ENCODE measurements at regions not wholly inside any gene's neighbourhood (a gene's known extent, or its start where the extent isn't known, plus 50 kb on each side); places are given as distances from the start of the nearest gene placed in this dataset.
"Not testable (repeated sequence)": the region's sequence is repeated elsewhere in the genome, so short reads cannot be mapped to it uniquely, and the experiment has no call there.

DNA sequence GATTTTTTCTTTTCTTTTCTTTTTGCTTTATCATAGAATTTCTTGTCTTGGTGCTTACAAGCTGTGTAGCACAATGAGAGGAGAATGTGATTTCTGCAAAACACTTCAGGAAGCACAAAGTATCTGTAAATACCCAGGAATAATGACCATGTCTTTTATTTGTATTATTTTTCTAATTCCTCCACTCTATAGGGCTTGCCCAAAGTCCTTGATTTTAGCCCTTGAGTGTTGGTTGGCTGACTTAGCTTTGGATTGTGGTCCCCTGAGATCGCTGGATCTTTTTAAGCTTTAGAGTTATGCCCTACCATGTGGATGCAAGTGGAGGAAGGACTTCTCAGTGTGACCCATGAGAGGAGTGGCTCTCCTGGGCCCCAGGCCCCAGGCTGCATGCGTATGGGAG is 52.2 kb downstream of the HOXC4 start:
- H3K36me3 ChIP-seq; intact Hi-C loops (cut with DNase I; ENCODE audit: low total_unique reads); DNase-seq; H3K27me3 ChIP-seq; H3K27ac ChIP-seq; H3K9me3 ChIP-seq: not testable (repeated sequence)
- Histone ChIP-seq H3K4me1 (peaks cover 0 to 10% (median 4%) of the 10 kb centered on the region in 4 donors), H3K4me3 (peak overlapping the region in 1 of 2 donors; percentile 29)

DNA sequence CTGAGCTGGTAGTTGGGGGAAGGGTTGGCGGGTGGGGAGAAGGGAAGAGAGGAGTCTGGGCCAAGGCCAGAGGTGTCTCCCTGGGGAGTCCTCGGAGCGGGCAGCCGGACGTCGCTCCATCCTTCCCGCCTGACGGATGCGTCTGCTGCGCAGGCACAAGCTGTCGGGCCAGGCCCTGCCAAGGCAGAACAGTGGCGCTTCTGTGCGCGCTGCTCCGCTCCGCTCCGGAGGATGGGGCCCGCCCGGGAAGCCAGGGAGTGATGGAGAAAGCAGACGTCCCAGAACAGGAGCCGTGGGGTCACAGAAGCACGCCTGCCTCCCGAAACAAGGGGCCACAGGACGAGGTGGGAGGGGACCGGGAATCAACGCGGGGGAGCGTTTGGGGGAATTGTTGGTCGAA is 52.6 kb downstream of the HOXC4 start:
- DNase-seq; intact Hi-C loops (cut with DNase I; ENCODE audit: low total_unique reads); H3K27ac ChIP-seq; H3K36me3 ChIP-seq; H3K27me3 ChIP-seq; H3K9me3 ChIP-seq: not testable (repeated sequence)
- H3K4me3 ChIP-seq: peak overlapping the region in 1 of 2 donors; percentile 29
- H3K4me1 ChIP-seq: peaks cover 0 to 10% (median 4%) of the 10 kb centered on the region in 4 donors

GRCh38 chr12:54106803-54107579 is 53.4 kb downstream of the HOXC4 start:
- intact Hi-C loops (cut with DNase I; ENCODE audit: low total_unique reads); DNase-seq; H3K36me3 ChIP-seq; H3K9me3 ChIP-seq; H3K4me3 ChIP-seq; H3K27ac ChIP-seq; H3K27me3 ChIP-seq: not testable (repeated sequence)
- H3K4me1 ChIP-seq: peaks cover 0 to 11% (median 4%) of the 10 kb centered on the region in 4 donors

- H3K9me3 ChIP-seq; intact Hi-C loops (cut with DNase I; ENCODE audit: low total_unique reads); DNase-seq; H3K27ac ChIP-seq; H3K36me3 ChIP-seq; H3K27me3 ChIP-seq; H3K4me3 ChIP-seq: not testable (repeated sequence)
- peaks cover 0 to 33% (median 11%) of the 10 kb centered on the region in 4 donors for H3K4me1 ChIP-seq
These were observed 58.7 kb downstream of the HOXC4 start for GRCh38 chr12:54112336-54112735.

DNA sequence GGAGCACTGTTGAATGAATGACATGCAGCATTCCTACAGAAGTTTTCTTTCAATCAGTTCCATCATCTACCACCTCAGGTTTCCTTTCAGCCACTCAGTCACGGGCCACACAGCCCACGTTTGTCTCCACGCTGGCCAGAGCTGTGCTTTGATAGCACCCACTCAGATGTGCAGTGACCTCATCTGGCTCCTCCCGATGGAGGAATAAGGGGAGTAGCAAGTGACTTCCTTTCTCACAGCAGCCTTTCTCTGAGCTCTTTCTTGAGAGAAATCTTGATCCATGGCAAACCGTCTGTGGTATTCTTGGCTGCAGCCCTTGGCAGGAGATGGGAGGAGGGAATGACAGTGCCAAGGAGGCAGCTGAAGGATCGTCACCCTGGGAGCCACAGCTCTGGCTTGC is 62.4 kb downstream of the HOXC4 start:
- intact Hi-C loops (cut with DNase I; ENCODE audit: low total_unique reads); H3K27me3 ChIP-seq; H3K4me3 ChIP-seq; H3K9me3 ChIP-seq; DNase-seq; H3K36me3 ChIP-seq: not testable (repeated sequence)
- peaks cover 0 to 44% (median 11%) of the 10 kb centered on the region in 4 donors for H3K4me1 ChIP-seq
- peak overlapping the region; percentile 54 to 64 for H3K27ac ChIP-seq

- H3K36me3 ChIP-seq; H3K27me3 ChIP-seq; DNase-seq; intact Hi-C loops (cut with DNase I; ENCODE audit: low total_unique reads); H3K9me3 ChIP-seq; H3K27ac ChIP-seq; H3K4me3 ChIP-seq: not testable (repeated sequence)
- H3K4me1 ChIP-seq: peaks cover 0 to 43% (median 8%) of the 10 kb centered on the region in 4 donors
These were observed 63.8 kb downstream of the HOXC4 start for GRCh38 chr12:54117392-54117791.

GRCh38 chr12:54119082-54119481 is 65.4 kb downstream of the HOXC4 start:
- H3K36me3 ChIP-seq; H3K4me3 ChIP-seq; H3K27ac ChIP-seq; intact Hi-C loops (cut with DNase I; ENCODE audit: low total_unique reads); H3K9me3 ChIP-seq; H3K27me3 ChIP-seq; DNase-seq: not testable (repeated sequence)
- H3K4me1 ChIP-seq: peaks cover 0 to 51% (median 10%) of the 10 kb centered on the region in 4 donors

DNA sequence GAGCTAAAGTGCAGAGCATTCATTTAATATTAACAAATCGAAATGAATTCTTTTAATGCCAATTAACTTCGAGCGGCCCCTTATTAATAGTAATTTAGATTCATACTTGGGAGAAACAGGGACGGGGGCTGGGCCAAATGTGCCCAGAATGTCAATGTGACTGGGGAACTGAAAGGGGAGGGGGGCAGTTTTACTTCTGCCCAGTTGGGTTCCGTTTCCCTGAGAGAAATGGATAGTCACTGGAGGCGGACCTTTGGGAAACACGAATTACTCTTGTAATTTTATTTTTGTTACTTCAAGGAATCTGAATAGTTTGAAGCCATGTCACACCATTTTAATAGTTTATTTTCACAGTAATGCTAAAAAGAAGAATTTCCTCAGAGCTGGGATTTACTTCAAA is 64.8 kb downstream of the SMUG1 start:
- Histone ChIP-seq H3K27ac (peak overlapping the region; percentile 89 to 96), H3K4me1 (peaks cover 0 to 64% (median 22%) of the 10 kb centered on the region in 4 donors)
- H3K36me3 ChIP-seq; intact Hi-C loops (cut with DNase I; ENCODE audit: low total_unique reads); H3K27me3 ChIP-seq; H3K9me3 ChIP-seq; DNase-seq; H3K4me3 ChIP-seq: not testable (repeated sequence)

- Histone ChIP-seq H3K4me1 (peaks cover 0 to 67% (median 25%) of the 10 kb centered on the region in 4 donors), H3K27ac (peak overlapping the region; percentile 89 to 96), H3K4me3 (peak overlapping the region; percentile 73)
- intact Hi-C loops (cut with DNase I; ENCODE audit: low total_unique reads); H3K9me3 ChIP-seq; H3K36me3 ChIP-seq; DNase-seq; H3K27me3 ChIP-seq: not testable (repeated sequence)
These were observed 63.1 kb downstream of the SMUG1 start for GRCh38 chr12:54125708-54126028.

GRCh38 chr12:54126029-54126695 is 62.6 kb downstream of the SMUG1 start:
- intact Hi-C loops (cut with DNase I; ENCODE audit: low total_unique reads): no loop called here

More at GRCh38 chr12:54126029-54126695, 62.6 kb downstream of the SMUG1 start:
- H3K36me3 ChIP-seq: peaks cover 0 to 13% (median 4%) of the 10 kb centered on the region in 3 donors
- peaks cover 0 to 72% (median 25%) of the 10 kb centered on the region in 4 donors for H3K4me1 ChIP-seq
- peak; percentile 55 to 83 for DNase-seq
- peak overlapping the region; percentile 89 to 96 for H3K27ac ChIP-seq
- H3K4me3 ChIP-seq: peak overlapping the region; percentile 73
- TF ChIP-seq, protein P1, sequence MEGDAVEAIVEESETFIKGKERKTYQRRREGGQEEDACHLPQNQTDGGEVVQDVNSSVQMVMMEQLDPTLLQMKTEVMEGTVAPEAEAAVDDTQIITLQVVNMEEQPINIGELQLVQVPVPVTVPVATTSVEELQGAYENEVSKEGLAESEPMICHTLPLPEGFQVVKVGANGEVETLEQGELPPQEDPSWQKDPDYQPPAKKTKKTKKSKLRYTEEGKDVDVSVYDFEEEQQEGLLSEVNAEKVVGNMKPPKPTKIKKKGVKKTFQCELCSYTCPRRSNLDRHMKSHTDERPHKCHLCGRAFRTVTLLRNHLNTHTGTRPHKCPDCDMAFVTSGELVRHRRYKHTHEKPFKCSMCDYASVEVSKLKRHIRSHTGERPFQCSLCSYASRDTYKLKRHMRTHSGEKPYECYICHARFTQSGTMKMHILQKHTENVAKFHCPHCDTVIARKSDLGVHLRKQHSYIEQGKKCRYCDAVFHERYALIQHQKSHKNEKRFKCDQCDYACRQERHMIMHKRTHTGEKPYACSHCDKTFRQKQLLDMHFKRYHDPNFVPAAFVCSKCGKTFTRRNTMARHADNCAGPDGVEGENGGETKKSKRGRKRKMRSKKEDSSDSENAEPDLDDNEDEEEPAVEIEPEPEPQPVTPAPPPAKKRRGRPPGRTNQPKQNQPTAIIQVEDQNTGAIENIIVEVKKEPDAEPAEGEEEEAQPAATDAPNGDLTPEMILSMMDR (IDR thresholded peaks at IDR 0.05): no peak
- H3K9me3 ChIP-seq: no peaks in the 10 kb centered on the region
- no peaks in the 10 kb centered on the region for H3K27me3 ChIP-seq
